Hepatocyte (in vitro differentiated cells): ENCODE measurements at regions not wholly inside any gene's neighbourhood (a gene's known extent, or its start where the extent isn't known, plus 50 kb on each side); places are given as distances from the start of the nearest gene placed in this dataset.

Experiments used
- DNase-seq: peaks from one replicate; pipeline ENCODE4 v3.0.0-alpha.2; 2016; ENCODE audit warnings: low spot score
- H2AFZ ChIP-seq: fragments of 200-600 bp; sonication (generic); 2 replicates; pipeline ENCODE4 v1.6.0; 2016; ENCODE audit warnings: antibody characterized with exemption, mild to moderate bottlenecking
- H3K27ac ChIP-seq: fragments of 200-600 bp; sonication (generic); 2 replicates; pipeline ENCODE4 v1.5.1; 2016; ENCODE audit warnings: mild to moderate bottlenecking
- H3K27me3 ChIP-seq: fragments of 200-600 bp; sonication (generic); 2 replicates; pipeline ENCODE4 v1.6.1; 2016
- H3K36me3 ChIP-seq: fragments of 200-600 bp; sonication (generic); replicated peaks from 2 replicates; pipeline ENCODE4 v1.5.1; 2016; ENCODE audit warnings: low read depth; ENCODE audit not compliant: insufficient read depth
- H3K4me1 ChIP-seq: fragments of 200-600 bp; sonication (generic); 2 replicates; pipeline ENCODE4 v1.5.1; 2016; ENCODE audit warnings: mild to moderate bottlenecking, moderate library complexity; ENCODE audit not compliant: insufficient read depth
- H3K4me2 ChIP-seq: fragments of 200-600 bp; sonication (generic); 2 replicates; pipeline ENCODE4 v1.6.0; 2016
- H3K4me3 ChIP-seq: fragments of 200-600 bp; sonication (generic); 2 replicates; pipeline ENCODE4 v1.5.1; 2016; ENCODE audit warnings: mild to moderate bottlenecking
- H3K79me2 ChIP-seq: fragments of 200-600 bp; sonication (generic); 2 replicates; pipeline ENCODE4 v1.6.0; 2017; ENCODE audit warnings: mild to moderate bottlenecking
- H3K9me2 ChIP-seq: fragments of 200-600 bp; sonication (generic); replicated peaks from 2 replicates; pipeline ENCODE4 v1.6.0; 2017; ENCODE audit warnings: mild to moderate bottlenecking; ENCODE audit not compliant: insufficient read depth
- H3K9me3 ChIP-seq: fragments of 200-600 bp; sonication (generic); 2 replicates; pipeline ENCODE4 v1.5.1; 2016; ENCODE audit warnings: low read depth, mild to moderate bottlenecking
- H4K20me1 ChIP-seq: fragments of 200-600 bp; sonication (generic); 2 replicates; pipeline ENCODE4 v1.6.0; 2016; ENCODE audit warnings: mild to moderate bottlenecking; ENCODE audit not compliant: insufficient read depth, poor library complexity, severe bottlenecking
- EZH2 ChIP-seq: fragments of 200-600 bp; sonication (generic); IDR thresholded peaks from 2 replicates; pipeline ENCODE4 v1.6.1; 2016; ENCODE audit warnings: antibody characterized with exemption, mild to moderate bottlenecking, borderline replicate concordance
- EZH2phosphoT487 ChIP-seq: fragments of 200-600 bp; sonication (generic); IDR thresholded peaks from one replicate; pipeline ENCODE4 v1.6.1; 2018; ENCODE audit warnings: antibody characterized with exemption, mild to moderate bottlenecking, low read depth, moderate library complexity; ENCODE audit not compliant: unreplicated experiment, severe bottlenecking
- WGBS: methylation state at CpG from one replicate; pipeline ENCODE4 v1.1.6; 2016; ENCODE audit warnings: low lambda C conversion rate; ENCODE audit errors: missing lambda C conversion rate; 5-methylcytosine and 5-hydroxymethylcytosine counted together
- TF ChIP-seq, protein P1 (sequence below): fragments of 200-600 bp; sonication (generic); IDR thresholded peaks from 2 replicates; pipeline ENCODE4 v1.5.1; 2016; ENCODE audit warnings: antibody characterized with exemption, mild to moderate bottlenecking; ENCODE audit not compliant: poor library complexity

DNA sequence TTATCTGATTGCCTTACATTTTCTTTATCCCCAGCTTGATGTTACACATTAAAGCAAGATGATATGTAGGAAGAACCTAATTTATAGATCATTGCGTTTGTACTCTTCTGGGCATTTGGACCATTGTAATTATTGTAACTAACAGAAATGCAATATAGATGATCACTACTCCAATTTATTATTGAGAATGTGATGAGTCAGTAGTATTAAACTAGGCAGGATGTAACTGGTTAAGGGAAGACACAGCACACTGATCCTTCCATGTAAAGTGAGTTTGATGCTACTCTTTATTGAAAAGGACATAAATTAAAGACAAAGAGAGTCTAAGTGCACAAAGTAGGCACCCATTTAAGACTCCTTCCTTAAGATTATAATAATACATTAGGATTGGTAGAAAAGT lies 223.8 kb downstream of the KIF2B start:
- TF ChIP-seq, protein P1, sequence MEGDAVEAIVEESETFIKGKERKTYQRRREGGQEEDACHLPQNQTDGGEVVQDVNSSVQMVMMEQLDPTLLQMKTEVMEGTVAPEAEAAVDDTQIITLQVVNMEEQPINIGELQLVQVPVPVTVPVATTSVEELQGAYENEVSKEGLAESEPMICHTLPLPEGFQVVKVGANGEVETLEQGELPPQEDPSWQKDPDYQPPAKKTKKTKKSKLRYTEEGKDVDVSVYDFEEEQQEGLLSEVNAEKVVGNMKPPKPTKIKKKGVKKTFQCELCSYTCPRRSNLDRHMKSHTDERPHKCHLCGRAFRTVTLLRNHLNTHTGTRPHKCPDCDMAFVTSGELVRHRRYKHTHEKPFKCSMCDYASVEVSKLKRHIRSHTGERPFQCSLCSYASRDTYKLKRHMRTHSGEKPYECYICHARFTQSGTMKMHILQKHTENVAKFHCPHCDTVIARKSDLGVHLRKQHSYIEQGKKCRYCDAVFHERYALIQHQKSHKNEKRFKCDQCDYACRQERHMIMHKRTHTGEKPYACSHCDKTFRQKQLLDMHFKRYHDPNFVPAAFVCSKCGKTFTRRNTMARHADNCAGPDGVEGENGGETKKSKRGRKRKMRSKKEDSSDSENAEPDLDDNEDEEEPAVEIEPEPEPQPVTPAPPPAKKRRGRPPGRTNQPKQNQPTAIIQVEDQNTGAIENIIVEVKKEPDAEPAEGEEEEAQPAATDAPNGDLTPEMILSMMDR = no peak
- WGBS = 94% methylated on average over 1 of the region's 1 CpG
- Histone ChIP-seq H3K9me2 (no peaks in the 10 kb centered on the region), H3K27me3 (no peaks in the 10 kb centered on the region), H3K9me3 (no peaks in the 10 kb centered on the region), H3K79me2 (no peaks in the 10 kb centered on the region), H3K27ac (no peak overlapping the region), H3K4me1 (no peaks in the 10 kb centered on the region), H3K36me3 (no peaks in the 10 kb centered on the region), H2AFZ (no peak overlapping the region), H3K4me3 (no peak overlapping the region), H4K20me1 (no peaks in the 10 kb centered on the region), H3K4me2 (no peak overlapping the region)
- DNase-seq = no peak

DNA sequence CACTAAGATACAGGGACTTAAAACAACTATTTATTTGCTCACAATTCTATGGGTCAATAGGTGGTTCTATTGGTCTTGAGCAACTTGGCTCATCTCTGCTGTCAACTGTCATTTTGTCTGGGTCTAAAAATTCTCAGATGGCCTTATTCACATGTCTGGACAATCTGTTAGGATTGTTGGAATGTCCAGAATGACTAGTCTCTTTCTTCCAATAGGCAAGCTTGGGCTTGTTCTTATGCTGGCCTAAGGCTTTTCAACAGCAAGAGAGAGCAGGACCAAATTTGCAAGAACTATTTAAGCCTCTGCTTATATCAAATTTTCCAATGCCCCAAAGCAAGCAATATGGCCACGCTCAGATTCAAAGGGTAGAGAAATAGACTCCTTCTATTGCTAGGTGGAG lies 240.9 kb downstream of the KIF2B start:
- H3K9me2 ChIP-seq = no peaks in the 10 kb centered on the region
- DNase-seq = no peak
- no peak for TF ChIP-seq EZH2
- no peak for TF ChIP-seq EZH2phosphoT487
- TF ChIP-seq, protein P1 = no peak
- no peak overlapping the region for H3K27ac ChIP-seq
- H4K20me1 ChIP-seq = no peaks in the 10 kb centered on the region
- H3K36me3 ChIP-seq = no peaks in the 10 kb centered on the region
- no peak overlapping the region for H2AFZ ChIP-seq
- H3K79me2 ChIP-seq = no peaks in the 10 kb centered on the region
- H3K9me3 ChIP-seq = no peaks in the 10 kb centered on the region
- WGBS = 92% methylated on average over 1 of the region's 1 CpG
- no peaks in the 10 kb centered on the region for H3K4me1 ChIP-seq
- no peaks in the 10 kb centered on the region for H3K27me3 ChIP-seq
- no peak overlapping the region for H3K4me2 ChIP-seq
- H3K4me3 ChIP-seq = no peak overlapping the region

DNA sequence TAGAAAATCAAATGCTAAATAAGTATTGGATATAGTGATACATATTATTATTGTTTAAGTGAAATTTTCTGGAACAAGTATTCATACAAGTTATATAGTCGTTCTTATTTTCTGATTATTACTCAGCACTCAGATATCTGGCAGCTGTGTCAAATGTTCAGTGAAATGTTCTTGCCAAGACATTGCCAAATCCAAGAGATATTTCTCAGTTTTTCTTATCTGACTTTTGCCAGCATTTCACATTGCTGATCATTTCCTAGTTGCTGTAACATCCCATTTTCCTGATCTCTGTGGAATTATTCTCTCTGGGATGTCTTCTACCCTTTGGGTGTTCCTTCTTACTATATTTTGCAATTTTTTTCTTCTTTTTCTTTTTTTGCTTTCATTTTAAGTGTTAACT lies 262.3 kb downstream of the KIF2B start:
- H3K4me3 ChIP-seq = no peak overlapping the region
- H3K4me2 ChIP-seq = no peak overlapping the region
- no peaks in the 10 kb centered on the region for H3K9me3 ChIP-seq
- no peaks in the 10 kb centered on the region for H3K4me1 ChIP-seq
- H3K27ac ChIP-seq = no peak overlapping the region
- no peak for TF ChIP-seq EZH2phosphoT487
- no peak for TF ChIP-seq EZH2
- TF ChIP-seq, protein P1 = no peak
- no peaks in the 10 kb centered on the region for H3K36me3 ChIP-seq
- DNase-seq = no peak
- H2AFZ ChIP-seq = peak overlapping the region; percentile 66
- no peaks in the 10 kb centered on the region for H4K20me1 ChIP-seq
- H3K27me3 ChIP-seq = no peaks in the 10 kb centered on the region
- no peaks in the 10 kb centered on the region for H3K9me2 ChIP-seq
- no peaks in the 10 kb centered on the region for H3K79me2 ChIP-seq
- WGBS = 79% methylated on average over 1 of the region's 1 CpG

DNA sequence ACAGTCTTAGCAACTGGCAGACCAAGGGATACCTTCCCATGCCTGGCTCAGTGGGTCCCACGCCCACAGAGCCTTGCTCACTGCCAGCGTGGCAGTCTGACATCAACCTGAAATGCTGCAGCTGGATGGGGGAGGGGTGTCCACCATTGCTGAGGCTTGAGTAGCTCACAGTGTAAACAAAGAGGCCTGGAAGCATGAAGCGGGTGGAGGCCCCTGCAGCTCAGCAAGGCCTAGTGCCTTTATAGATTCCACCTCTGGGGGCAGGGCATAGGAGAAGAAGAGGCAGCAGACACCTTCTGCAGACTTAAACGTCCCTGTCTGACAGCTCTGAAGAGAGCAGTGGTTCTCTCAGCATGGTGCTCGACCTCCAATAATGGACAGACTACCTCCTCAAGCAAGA lies 263.2 kb downstream of the KIF2B start:
- DNase-seq = peak; percentile 71
- H3K4me1 ChIP-seq = no peaks in the 10 kb centered on the region
- no peaks in the 10 kb centered on the region for H3K9me3 ChIP-seq
- H4K20me1 ChIP-seq = no peaks in the 10 kb centered on the region
- TF ChIP-seq EZH2phosphoT487 (no peak), EZH2 (no peak)
- TF ChIP-seq, protein P1 = no peak
- no peaks in the 10 kb centered on the region for H3K79me2 ChIP-seq
- peak overlapping the region; percentile 22 for H3K27ac ChIP-seq
- H3K36me3 ChIP-seq = no peaks in the 10 kb centered on the region
- no peak overlapping the region for H3K4me3 ChIP-seq
- no peaks in the 10 kb centered on the region for H3K9me2 ChIP-seq
- no peak overlapping the region for H3K4me2 ChIP-seq
- peak overlapping the region; percentile 66 for H2AFZ ChIP-seq
- H3K27me3 ChIP-seq = no peaks in the 10 kb centered on the region
- 36% methylated on average over 5 of the region's 5 CpGs for WGBS
